ENCODE measurements at regions not wholly inside any gene's neighbourhood (a gene's known extent, or its start where the extent isn't known, plus 50 kb on each side); places are given as distances from the start of the nearest gene placed in this dataset.
"Not testable (repeated sequence)": the region's sequence is repeated elsewhere in the genome, so short reads cannot be mapped to it uniquely, and the experiment has no call there.

DNA sequence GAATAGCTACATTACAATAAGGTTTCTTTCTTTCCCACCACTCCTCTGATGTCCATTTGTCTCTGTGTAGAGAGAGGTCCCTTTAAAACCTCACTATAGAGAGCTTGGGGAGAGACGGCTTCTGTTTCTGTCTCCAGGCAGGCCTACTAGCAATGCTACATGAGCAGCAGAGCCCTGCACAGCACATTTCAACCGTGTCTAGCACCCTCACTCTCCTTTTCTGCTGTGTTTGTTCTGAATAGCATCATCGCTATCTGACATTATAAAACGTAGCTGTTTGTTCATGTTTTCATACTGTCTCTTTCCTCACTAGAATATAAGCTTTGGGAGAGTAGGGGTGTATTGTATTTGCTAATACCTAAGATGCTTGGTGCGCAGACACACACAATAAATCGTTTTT is 487.8 kb upstream of the DPP6 start:
- ATAC-seq (no peak), DNase-seq (no peak)
- H3K4me3 ChIP-seq, result no peak overlapping the region
- H3K27me3 ChIP-seq, result peaks cover 0 to 3% (median 0%) of the 10 kb centered on the region in 7 donors
- intact Hi-C loops (cut with DNase I), result no loop called here
- 64 to 68% methylated on average over 6 of the region's 6 CpGs for WGBS, 2 donors
- no peaks in the 10 kb centered on the region for H3K4me1 ChIP-seq
- TF ChIP-seq, protein P1, sequence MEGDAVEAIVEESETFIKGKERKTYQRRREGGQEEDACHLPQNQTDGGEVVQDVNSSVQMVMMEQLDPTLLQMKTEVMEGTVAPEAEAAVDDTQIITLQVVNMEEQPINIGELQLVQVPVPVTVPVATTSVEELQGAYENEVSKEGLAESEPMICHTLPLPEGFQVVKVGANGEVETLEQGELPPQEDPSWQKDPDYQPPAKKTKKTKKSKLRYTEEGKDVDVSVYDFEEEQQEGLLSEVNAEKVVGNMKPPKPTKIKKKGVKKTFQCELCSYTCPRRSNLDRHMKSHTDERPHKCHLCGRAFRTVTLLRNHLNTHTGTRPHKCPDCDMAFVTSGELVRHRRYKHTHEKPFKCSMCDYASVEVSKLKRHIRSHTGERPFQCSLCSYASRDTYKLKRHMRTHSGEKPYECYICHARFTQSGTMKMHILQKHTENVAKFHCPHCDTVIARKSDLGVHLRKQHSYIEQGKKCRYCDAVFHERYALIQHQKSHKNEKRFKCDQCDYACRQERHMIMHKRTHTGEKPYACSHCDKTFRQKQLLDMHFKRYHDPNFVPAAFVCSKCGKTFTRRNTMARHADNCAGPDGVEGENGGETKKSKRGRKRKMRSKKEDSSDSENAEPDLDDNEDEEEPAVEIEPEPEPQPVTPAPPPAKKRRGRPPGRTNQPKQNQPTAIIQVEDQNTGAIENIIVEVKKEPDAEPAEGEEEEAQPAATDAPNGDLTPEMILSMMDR (IDR thresholded peaks at IDR 0.05), result no peak
- H3K36me3 ChIP-seq, result no peaks in the 10 kb centered on the region
- peaks cover 0 to 47% (median 0%) of the 10 kb centered on the region in 11 donors for H3K9me3 ChIP-seq
- H3K27ac ChIP-seq, result no peak overlapping the region

DNA sequence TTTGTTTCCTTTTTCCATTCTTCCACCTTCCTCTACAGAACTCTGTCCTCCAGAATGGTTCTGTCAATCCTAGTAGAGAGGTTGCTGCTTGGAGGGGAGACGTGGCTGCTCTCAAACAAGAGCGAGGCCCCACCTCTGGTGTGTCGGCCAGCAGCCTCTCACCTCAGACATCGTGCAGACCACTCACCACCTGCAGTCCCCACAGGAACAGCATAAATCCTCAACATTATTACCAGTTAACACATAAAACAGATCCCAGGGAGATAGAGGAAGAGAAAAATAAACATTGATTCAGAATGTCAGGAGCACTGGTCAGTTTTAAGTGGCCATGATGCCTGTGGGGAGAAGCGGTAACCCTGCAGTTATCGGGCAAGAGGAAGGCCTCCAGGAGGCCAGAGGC is 485.9 kb upstream of the DPP6 start:
- 68% methylated on average over 6 of the region's 6 CpGs for WGBS, 2 donors
- no peaks in the 10 kb centered on the region for H3K36me3 ChIP-seq
- TF ChIP-seq, protein P1 (IDR thresholded peaks at IDR 0.05), result no peak
- no peaks in the 10 kb centered on the region for H3K4me1 ChIP-seq
- no peak overlapping the region for H3K27ac ChIP-seq
- H3K4me3 ChIP-seq, result no peak overlapping the region
- peaks cover 0 to 50% (median 0%) of the 10 kb centered on the region in 11 donors for H3K9me3 ChIP-seq
- intact Hi-C loops (cut with DNase I), result no loop called here
- DNase-seq (no peak), ATAC-seq (no peak)
- H3K27me3 ChIP-seq, result peaks cover 0 to 3% (median 0%) of the 10 kb centered on the region in 7 donors

DNA sequence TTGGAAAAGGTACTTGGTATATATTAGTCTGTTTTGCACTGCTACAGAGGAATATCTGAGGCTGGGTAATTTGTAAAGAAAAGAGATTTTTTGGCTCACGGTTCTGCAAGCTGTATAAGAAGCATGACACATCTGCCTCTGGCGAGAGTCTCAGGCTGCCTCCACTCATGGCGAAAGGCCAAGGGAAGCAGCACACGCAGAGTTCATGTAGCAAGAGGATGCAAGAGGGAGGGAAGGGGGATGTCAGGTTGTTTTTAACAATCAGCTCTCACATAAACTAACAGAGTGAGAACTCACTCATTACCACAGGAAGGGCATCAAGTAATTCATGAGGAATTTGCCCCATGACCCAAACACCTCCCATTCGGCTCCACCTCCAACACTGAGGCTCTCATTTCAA is 484.8 kb upstream of the DPP6 start:
- TF ChIP-seq, protein P1 (IDR thresholded peaks at IDR 0.05), result no peak
- intact Hi-C loops (cut with DNase I), result no loop called here
- Histone ChIP-seq H3K27ac (no peak overlapping the region), H3K4me3 (no peak overlapping the region), H3K27me3 (no peaks in the 10 kb centered on the region), H3K36me3 (no peaks in the 10 kb centered on the region), H3K9me3 (peaks cover 0 to 42% (median 0%) of the 10 kb centered on the region in 11 donors), H3K4me1 (no peaks in the 10 kb centered on the region)
- DNase-seq (peak in 1 of 2 donors; percentile 23), ATAC-seq (peak in 2 of 8 donors; percentile 67 to 70)
- 65 to 67% methylated on average over 5 of the region's 5 CpGs for WGBS, 2 donors

DNA sequence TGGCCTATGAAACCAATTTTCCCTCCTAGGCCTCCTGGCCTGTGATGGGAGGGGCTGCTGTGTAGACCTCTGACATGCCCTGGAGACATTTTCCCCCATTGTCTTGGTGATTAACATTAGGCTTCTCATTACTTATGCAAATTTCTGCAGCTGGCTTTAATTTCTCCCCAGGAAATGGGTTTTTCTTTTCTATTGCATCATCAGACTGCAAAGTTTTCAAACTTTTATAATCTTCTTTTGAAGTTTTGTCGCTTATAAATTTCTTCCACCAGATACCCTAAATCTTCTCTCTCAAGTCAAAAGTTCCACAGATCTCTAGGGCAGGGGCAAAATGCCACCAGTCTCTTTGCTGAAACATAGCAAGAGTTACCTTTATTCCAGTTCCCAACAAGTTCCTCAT is 482.7 kb upstream of the DPP6 start:
- DNase-seq; H3K4me1 ChIP-seq; H3K27ac ChIP-seq; intact Hi-C loops (cut with DNase I); H3K27me3 ChIP-seq; ATAC-seq; H3K4me3 ChIP-seq; H3K36me3 ChIP-seq: not testable (repeated sequence)
- peaks cover 0 to 39% (median 0%) of the 10 kb centered on the region in 11 donors for H3K9me3 ChIP-seq
- 44 to 48% methylated on average over 1 of the region's 1 CpG for WGBS, 2 donors

DNA sequence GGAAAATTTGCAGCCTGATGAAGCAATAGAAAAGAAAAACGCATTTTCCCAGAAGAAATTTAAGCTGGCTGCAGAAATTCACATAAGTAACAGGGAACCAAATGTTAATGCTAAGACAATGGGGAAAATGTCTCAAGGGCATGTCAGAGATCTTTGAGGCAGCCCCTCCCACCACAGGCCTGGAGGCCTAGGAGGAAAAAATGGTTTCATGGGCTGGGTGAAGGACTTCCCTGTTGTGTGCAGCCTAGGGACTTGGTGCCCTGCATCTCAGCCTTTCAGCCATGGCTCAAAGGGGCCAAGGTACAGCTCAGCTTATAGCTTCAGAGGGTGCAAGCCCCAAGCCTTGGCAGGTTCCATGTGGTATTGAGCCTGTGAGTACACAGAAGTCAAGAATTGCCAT is 476.1 kb upstream of the DPP6 start:
- no peak for ATAC-seq

More for the DNA sequence above, 476.1 kb upstream of the DPP6 start:
- H3K36me3 ChIP-seq, result no peaks in the 10 kb centered on the region
- H3K9me3 ChIP-seq, result peaks cover 0 to 70% (median 11%) of the 10 kb centered on the region in 11 donors
- intact Hi-C loops (cut with DNase I), result no loop called here
- TF ChIP-seq, protein P1 (IDR thresholded peaks at IDR 0.05), result no peak
- H3K27ac ChIP-seq, result no peak overlapping the region
- 84 to 95% methylated on average over 1 of the region's 1 CpG for WGBS, 2 donors
- no peak overlapping the region for H3K4me3 ChIP-seq
- no peak for DNase-seq
- no peaks in the 10 kb centered on the region for H3K4me1 ChIP-seq
- no peaks in the 10 kb centered on the region for H3K27me3 ChIP-seq

All from heart right ventricle (tissue), 16 donors.